ENCODE measurements at regions not wholly inside any gene's neighbourhood (a gene's known extent, or its start where the extent isn't known, plus 50 kb on each side); places are given as distances from the start of the nearest gene placed in this dataset.

GRCh38 chr14:34058510-34058909, 107.6 kb upstream of the EGLN3 start:
- no peak for TF ChIP-seq CTCF (conservative IDR thresholded peaks at IDR 0.05 in 1 of 2, IDR thresholded peaks at IDR 0.05 in 1 of 2; ENCODE audit: low read depth in 1 of 2, low read length in 2 of 2)
- no peak for TF ChIP-seq EZH2 (IDR thresholded peaks at IDR 0.05; ENCODE audit: low read length, missing control alignments)
